DND-41 (cell line): ENCODE measurements at regions not wholly inside any gene's neighbourhood (a gene's known extent, or its start where the extent isn't known, plus 50 kb on each side); places are given as distances from the start of the nearest gene placed in this dataset.

Experiments used
- CTCF ChIP-seq: IDR thresholded peaks from 2 replicates; pipeline ENCODE4 v1.5.1; 2012; ENCODE audit warnings: borderline replicate concordance, low read length, moderate library complexity, mild to moderate bottlenecking; ENCODE audit not compliant: poor library complexity, severe bottlenecking; ENCODE audit errors: extremely low read depth
- EZH2 ChIP-seq: IDR thresholded peaks from 3 replicates; pipeline ENCODE4 v1.6.1; 2012; ENCODE audit warnings: borderline replicate concordance, low read depth, mild to moderate bottlenecking, moderate library complexity, low read length, inconsistent platforms; ENCODE audit not compliant: severe bottlenecking

- TF ChIP-seq CTCF (no peak), EZH2 (no peak)
Observed at GRCh38 chr5:106134549-106134948, 1536.2 kb downstream of the EFNA5 start.
